Keratinocyte (primary cell): ENCODE measurements at regions not wholly inside any gene's neighbourhood (a gene's known extent, or its start where the extent isn't known, plus 50 kb on each side); places are given as distances from the start of the nearest gene placed in this dataset.

Source experiments
- DNase-seq: peaks from one replicate; pipeline ENCODE4 v3.0.0-alpha.2; 2011; ENCODE audit warnings: low read depth, missing footprints, low spot score
- FAIRE-seq: peaks from 2 replicates; lab custom pipeline; 2011; peaks lifted over from hg19 to GRCh38; lab: Jason Lieb, UNC
- H2AFZ ChIP-seq: 2 replicates; pipeline ENCODE4 v1.6.0; 2012; ENCODE audit warnings: low read length, control low read depth, inconsistent platforms; ENCODE audit not compliant: control insufficient read depth
- H3K27ac ChIP-seq: 2 replicates; pipeline ENCODE4 v1.5.1; 2011; ENCODE audit warnings: low read length; ENCODE audit not compliant: control insufficient read depth, insufficient read depth
- H3K27me3 ChIP-seq: 3 replicates; pipeline ENCODE4 v1.6.0; 2011; ENCODE audit warnings: low read length; ENCODE audit not compliant: control insufficient read depth, insufficient read depth; ENCODE audit errors: extremely low read depth
- H3K36me3 ChIP-seq, 2 experiments: 2 replicates in 1 of 2; 3 replicates in 1 of 2; pipeline ENCODE4 v1.5.1; 2011; ENCODE audit warnings: low read length in 2 of 2, mild to moderate bottlenecking in 1 of 2; ENCODE audit not compliant: control insufficient read depth in 2 of 2, insufficient read depth in 2 of 2; ENCODE audit errors: extremely low read depth in 1 of 2
- H3K4me1 ChIP-seq: 3 replicates; pipeline ENCODE4 v1.5.1; 2011; ENCODE audit warnings: low read length; ENCODE audit not compliant: control insufficient read depth, insufficient read depth; ENCODE audit errors: extremely low read depth
- H3K4me2 ChIP-seq: 3 replicates; pipeline ENCODE4 v1.6.0; 2011; ENCODE audit warnings: low read depth, low read length; ENCODE audit not compliant: control insufficient read depth, insufficient read depth; ENCODE audit errors: extremely low read depth
- H3K4me3 ChIP-seq, 3 experiments: fragments of 200-600 bp in 1 of 3; sonication (generic) in 1 of 3; 2 replicates in 2 of 3; 3 replicates in 1 of 3; pipeline ENCODE4 v1.5.1; 2011 to 2016; ENCODE audit warnings: low read length in 3 of 3, mild to moderate bottlenecking in 3 of 3, control low read depth in 2 of 3, inconsistent platforms in 1 of 3, low read depth in 1 of 3, mixed read lengths in 1 of 3, mixed run types in 1 of 3, moderate library complexity in 1 of 3; ENCODE audit not compliant: control insufficient read depth in 2 of 3, insufficient read depth in 2 of 3; ENCODE audit errors: extremely low read depth in 1 of 3
- H3K79me2 ChIP-seq: 2 replicates; pipeline ENCODE4 v1.6.0; 2012; ENCODE audit warnings: low read length; ENCODE audit not compliant: control insufficient read depth, insufficient read depth
- H3K9ac ChIP-seq: 3 replicates; pipeline ENCODE4 v1.6.0; 2011; ENCODE audit warnings: low read length; ENCODE audit not compliant: control insufficient read depth, insufficient read depth; ENCODE audit errors: extremely low read depth
- H3K9me1 ChIP-seq: 3 replicates; pipeline ENCODE4 v1.6.0; 2011; ENCODE audit warnings: low read length; ENCODE audit not compliant: control insufficient read depth, insufficient read depth; ENCODE audit errors: extremely low read depth
- H3K9me3 ChIP-seq: 2 replicates; pipeline ENCODE4 v1.5.1; 2012; ENCODE audit warnings: low read depth, low read length; ENCODE audit not compliant: control insufficient read depth
- H4K20me1 ChIP-seq: 3 replicates; pipeline ENCODE4 v1.6.0; 2011; ENCODE audit warnings: low read length; ENCODE audit not compliant: control insufficient read depth, insufficient read depth; ENCODE audit errors: extremely low read depth
- EZH2 ChIP-seq: IDR thresholded peaks from one replicate; pipeline ENCODE4 v1.6.1; 2012; ENCODE audit warnings: inconsistent platforms, mild to moderate bottlenecking, low read length, moderate library complexity
- dilution Hi-C: fragments of 300-500 bp; cut with MboI; formaldehyde crosslinking; loops from one replicate; pipeline ENCODE4 v1.7.0; 2020; ENCODE audit warnings: low sequenced_read_pairs; ENCODE audit not compliant: extremely low pct_ligation_motif_present
- TF ChIP-seq, protein P1 (sequence below), 3 experiments: IDR thresholded peaks in 1 of 3; conservative IDR thresholded peaks in 1 of 3; optimal IDR thresholded peaks in 1 of 3; 2 replicates in 2 of 3; 3 replicates in 1 of 3; pipeline versions ENCODE3 to v1.5.1; 2011; ENCODE audit warnings: low read length in 3 of 3, mild to moderate bottlenecking in 3 of 3, moderate library complexity in 2 of 3, control low read depth in 1 of 3, inconsistent platforms in 1 of 3; ENCODE audit not compliant: insufficient read depth in 2 of 3; ENCODE audit errors: extremely low read depth in 1 of 3

DNA sequence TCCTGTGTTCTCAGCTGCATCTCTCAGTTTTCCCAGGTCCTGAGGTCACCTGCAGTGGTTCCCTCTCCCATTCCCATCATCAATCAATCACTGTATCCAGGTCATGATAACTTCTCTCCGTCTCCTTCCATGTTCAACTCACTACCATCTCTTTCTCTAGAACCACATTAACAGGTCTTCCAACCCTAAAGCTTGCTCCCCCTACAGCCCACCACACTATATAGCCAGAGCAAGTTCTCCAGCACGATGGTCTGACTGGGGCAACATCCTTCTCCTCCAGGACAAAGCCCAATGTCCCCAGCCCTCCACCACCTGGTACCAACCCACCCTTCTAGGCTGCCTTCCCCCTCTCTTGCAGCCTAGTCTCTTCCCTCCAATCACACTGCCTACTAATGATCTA is 241.6 kb downstream of the CDK5RAP2 start:
- no peak for FAIRE-seq
- dilution Hi-C loops = no loop called here

DNA sequence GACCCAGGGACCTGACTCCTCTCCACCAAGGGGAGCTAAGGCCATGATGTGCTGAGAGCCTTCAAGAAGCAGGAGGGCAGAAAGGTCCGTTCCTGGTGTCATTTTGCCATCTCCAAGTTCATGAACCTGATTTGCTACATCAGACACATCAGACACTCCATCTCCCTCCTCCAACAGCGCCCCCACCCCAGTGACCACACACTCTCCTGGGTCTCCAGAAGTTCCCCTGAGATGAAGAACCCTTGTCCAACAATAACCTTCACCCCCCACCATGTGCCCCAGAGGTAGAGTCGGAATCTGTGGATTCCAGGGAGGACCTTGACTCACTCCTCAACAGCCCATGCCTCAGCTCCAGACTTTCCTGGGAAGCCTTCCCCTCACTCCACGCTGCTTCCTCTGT is 242.8 kb downstream of the CDK5RAP2 start:
- Histone ChIP-seq H3K9ac (no peak overlapping the region), H3K79me2 (no peaks in the 10 kb centered on the region), H3K9me3 (no peaks in the 10 kb centered on the region), H3K4me3 (no peak overlapping the region), H3K27ac (no peak overlapping the region), H2AFZ (no peak overlapping the region), H3K36me3 (no peaks in the 10 kb centered on the region), H3K4me2 (no peak overlapping the region), H3K9me1 (no peaks in the 10 kb centered on the region), H4K20me1 (no peaks in the 10 kb centered on the region), H3K4me1 (peaks cover 5% of the 10 kb centered on the region), H3K27me3 (no peaks in the 10 kb centered on the region)
- FAIRE-seq = no peak
- TF ChIP-seq EZH2 = no peak
- TF ChIP-seq, protein P1, sequence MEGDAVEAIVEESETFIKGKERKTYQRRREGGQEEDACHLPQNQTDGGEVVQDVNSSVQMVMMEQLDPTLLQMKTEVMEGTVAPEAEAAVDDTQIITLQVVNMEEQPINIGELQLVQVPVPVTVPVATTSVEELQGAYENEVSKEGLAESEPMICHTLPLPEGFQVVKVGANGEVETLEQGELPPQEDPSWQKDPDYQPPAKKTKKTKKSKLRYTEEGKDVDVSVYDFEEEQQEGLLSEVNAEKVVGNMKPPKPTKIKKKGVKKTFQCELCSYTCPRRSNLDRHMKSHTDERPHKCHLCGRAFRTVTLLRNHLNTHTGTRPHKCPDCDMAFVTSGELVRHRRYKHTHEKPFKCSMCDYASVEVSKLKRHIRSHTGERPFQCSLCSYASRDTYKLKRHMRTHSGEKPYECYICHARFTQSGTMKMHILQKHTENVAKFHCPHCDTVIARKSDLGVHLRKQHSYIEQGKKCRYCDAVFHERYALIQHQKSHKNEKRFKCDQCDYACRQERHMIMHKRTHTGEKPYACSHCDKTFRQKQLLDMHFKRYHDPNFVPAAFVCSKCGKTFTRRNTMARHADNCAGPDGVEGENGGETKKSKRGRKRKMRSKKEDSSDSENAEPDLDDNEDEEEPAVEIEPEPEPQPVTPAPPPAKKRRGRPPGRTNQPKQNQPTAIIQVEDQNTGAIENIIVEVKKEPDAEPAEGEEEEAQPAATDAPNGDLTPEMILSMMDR (optimal IDR thresholded peaks at IDR 0.05 in 1 of 3, IDR thresholded peaks at IDR 0.05 in 1 of 3, conservative IDR thresholded peaks at IDR 0.05 in 1 of 3; ENCODE audit: extremely low read depth in 1 of 3, insufficient read depth in 2 of 3, low read length in 3 of 3) = no peak
- no peak for DNase-seq
- dilution Hi-C loops = no loop called here

More for the DNA sequence above, 241.6 kb downstream of the CDK5RAP2 start:
- H2AFZ ChIP-seq = no peak overlapping the region
- H4K20me1 ChIP-seq = no peaks in the 10 kb centered on the region
- H3K9me3 ChIP-seq = no peaks in the 10 kb centered on the region
- TF ChIP-seq EZH2 = no peak
- TF ChIP-seq, protein P1 (optimal IDR thresholded peaks at IDR 0.05 in 1 of 3, IDR thresholded peaks at IDR 0.05 in 1 of 3, conservative IDR thresholded peaks at IDR 0.05 in 1 of 3; ENCODE audit: extremely low read depth in 1 of 3, insufficient read depth in 2 of 3, low read length in 3 of 3) = no peak
- no peak overlapping the region for H3K4me2 ChIP-seq
- no peaks in the 10 kb centered on the region for H3K27me3 ChIP-seq
- H3K27ac ChIP-seq = no peak overlapping the region
- no peaks in the 10 kb centered on the region for H3K79me2 ChIP-seq
- no peak for DNase-seq
- H3K4me3 ChIP-seq = no peak overlapping the region
- no peaks in the 10 kb centered on the region for H3K36me3 ChIP-seq
- H3K9me1 ChIP-seq = no peaks in the 10 kb centered on the region
- H3K9ac ChIP-seq = no peak overlapping the region
- H3K4me1 ChIP-seq = peaks cover 5% of the 10 kb centered on the region
